SIG-M5 (cell line): ENCODE measurements at regions not wholly inside any gene's neighbourhood (a gene's known extent, or its start where the extent isn't known, plus 50 kb on each side); places are given as distances from the start of the nearest gene placed in this dataset.

Experiments
- DNase-seq: peaks from one replicate; lab custom pipeline; 2025; lab: John Stamatoyannopoulos, UW

DNA sequence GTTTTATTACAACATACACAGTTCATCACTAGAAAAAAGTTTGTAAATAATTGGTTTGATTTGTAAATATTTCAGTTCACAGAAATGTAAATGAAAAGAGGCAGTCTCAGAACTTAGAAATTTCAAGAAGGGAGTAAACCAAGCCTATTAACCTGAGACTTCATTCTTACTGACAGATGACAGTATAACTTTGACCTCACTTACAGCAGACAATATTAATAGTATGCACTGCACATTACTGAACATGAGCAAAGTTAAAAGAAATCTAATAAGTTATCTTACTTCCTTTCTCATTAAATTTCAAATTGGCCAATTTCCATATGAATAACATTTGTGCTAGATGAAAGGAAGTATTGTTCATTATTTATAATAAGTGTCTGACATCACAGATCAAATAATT is 235.8 kb downstream of the SLC6A15 start:
- no peak for DNase-seq

DNA sequence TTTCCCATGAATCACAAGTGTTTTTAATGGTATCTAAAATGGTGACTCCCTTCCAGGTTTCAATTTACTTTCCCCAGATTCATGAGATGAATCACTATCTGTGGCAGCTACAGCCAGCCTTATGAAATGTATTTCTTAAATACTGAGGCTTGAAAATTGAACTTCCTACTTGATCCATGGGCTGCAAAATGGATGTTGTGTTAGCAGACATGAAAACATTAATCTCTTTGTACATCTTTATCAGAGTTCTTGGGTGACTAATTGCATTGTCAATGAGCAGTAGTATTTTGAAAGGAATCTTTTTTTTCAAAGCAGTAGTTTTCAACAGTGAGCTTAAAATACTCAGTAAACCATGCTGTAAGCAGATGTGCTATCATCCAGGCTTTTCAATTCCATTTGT is 250.8 kb downstream of the SLC6A15 start:
- no peak for DNase-seq

DNA sequence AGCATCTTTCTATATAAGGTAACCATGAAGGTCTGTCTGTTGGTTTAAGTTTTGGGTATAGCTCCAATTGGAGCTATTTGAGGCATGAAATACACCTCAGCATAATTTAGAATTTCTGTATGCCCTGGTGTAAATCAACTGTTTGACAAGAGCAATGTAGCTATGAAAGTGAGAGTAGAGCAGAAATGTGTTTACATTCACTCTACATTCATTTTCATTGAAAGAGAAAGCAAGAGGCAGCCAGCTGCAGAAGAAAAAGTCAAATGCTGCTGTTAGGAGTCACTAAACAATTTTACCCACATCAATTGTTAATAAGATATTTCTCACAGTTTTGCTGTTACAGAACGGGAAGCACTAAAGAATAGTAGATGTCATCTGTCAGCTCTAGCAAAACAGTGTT is 252.5 kb downstream of the SLC6A15 start:
- DNase-seq: no peak

DNA sequence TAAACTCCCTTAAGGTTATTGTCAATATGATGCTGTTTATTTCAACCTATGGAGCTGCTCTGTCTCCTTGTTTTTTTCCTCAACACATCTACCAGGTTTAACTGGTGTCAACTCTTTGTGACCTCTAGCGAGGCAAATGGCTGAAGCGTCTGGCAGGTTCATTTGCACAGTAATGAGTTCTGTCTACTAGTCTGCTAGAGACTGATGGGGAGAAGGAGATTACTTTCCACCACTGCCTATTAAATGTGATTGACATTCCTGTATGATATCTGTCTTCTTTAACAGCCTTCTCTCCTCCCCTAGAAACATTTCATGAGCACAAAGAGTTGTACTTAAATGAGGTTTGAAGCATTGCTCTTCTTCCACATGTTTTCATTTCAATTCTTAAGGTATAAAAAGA is 253.7 kb downstream of the SLC6A15 start:
- no peak for DNase-seq

DNA sequence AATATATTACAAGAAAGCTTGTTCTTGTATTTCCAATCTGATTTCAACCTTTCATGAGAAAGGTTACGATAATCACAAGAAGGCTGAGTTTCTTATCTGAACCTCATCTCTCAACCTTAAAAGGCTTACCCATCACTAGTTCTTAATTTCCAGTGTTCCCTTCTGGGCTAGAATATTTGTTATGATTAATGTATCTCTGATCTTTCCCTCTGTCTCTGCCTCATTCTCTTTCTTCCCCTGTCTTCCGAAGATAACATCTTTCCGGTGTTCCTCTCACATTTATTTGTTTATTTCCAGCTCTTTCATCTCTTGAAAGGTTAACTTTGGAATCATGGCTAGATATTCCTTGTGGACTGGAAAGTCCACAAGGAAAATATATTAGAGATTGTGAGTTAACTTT is 255.9 kb downstream of the SLC6A15 start:
- no peak for DNase-seq

DNA sequence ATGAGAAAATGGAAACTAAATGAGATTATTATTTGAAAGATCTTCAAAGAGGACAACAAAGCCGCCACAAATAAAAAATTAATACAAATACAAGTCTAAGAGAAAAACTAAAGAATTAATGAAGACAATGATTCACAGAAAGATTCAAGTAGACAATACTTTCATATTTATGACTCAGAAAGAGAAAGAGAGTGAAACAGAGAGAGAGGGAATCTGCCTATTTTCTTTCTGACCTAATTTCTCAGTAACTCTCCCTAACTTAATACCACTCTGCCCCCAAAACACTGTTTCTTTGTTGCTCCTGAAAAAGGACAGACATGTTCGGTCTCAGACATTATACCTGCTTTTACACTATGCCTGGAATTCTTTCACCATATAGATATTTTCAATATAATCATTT is 259.1 kb downstream of the SLC6A15 start:
- no peak for DNase-seq

DNA sequence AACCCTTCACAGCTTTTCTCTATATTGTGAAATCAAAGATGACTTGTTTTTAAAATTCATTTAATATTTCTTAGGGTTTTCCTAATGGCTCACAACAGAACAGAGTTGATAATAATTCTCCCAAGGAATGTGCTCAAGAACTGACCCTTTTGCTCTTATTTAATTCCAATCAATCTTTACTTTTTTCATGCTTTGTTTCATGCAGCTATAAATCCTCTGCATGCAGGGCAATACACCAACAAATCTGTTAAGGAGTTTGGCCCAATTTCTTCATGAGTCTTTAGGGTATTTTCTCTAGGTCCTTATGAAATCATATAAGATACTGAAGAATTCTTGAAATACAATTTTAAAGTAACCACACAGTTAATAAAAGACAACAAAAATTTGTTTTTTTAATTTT is 264.2 kb downstream of the SLC6A15 start:
- DNase-seq: no peak

DNA sequence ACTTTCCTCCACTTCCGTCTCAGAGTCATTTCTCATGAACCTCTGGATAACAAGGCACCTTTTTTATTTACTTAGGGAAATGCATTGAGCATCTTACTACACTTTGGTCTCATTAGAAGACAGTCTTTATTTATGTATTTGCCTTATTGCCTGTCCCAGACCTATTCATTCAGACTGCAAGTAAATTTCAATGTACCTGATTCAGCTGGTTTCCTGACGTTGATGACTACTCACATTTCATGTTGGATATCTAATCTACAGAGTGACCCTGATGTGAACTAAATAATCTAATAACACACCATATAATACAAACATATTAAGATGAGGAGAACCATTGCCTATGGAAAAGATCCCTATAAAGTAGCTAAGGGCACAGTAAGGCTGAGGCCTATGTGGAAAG is 267.7 kb downstream of the SLC6A15 start:
- no peak for DNase-seq

DNA sequence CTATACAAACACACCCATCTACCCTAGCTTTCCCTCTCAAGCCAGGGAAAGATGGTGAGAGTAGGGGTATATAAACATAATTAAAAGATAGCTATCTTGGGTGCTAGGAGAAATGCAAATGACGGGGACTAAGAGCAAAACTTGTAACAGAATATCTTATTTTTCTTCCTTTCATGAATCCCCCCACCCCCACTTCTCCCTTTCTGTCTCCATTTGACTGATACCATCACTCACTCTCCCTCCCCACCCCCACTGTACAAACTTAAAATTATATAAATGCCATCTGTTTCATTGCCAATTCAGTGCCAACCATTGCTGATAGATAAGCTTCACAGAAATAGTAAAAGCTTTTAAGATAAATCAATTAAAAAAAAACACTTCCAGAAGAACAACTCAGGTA is 268.6 kb downstream of the SLC6A15 start:
- no peak for DNase-seq

DNA sequence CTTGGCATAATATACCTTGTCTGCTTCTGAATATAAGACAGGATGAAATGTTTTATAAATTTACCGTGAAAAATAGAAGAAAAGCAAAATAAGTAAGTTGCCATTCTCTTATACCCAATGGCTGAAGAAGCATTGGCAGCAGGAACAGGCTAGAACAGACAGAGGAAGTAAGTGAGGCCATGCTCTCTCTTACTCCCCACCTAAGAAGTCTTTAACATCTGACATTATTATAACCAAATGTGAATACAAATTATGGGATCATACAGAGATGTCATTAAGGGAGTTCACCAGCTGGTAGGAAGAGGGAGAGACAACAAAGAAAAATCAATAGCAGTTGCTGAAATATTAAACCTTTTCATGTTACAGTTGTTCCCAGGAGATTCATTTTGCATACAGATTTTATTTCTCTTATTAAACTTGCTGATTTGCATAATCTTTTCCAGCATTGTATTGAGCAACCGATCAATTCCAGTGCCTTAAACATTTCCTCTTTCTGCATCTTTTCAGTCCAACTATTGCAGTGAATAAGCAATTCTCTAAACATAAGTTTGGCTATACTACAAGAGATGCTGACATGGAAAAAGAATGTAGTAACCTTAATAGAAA is 270.6 kb downstream of the SLC6A15 start:
- no peak for DNase-seq

DNA sequence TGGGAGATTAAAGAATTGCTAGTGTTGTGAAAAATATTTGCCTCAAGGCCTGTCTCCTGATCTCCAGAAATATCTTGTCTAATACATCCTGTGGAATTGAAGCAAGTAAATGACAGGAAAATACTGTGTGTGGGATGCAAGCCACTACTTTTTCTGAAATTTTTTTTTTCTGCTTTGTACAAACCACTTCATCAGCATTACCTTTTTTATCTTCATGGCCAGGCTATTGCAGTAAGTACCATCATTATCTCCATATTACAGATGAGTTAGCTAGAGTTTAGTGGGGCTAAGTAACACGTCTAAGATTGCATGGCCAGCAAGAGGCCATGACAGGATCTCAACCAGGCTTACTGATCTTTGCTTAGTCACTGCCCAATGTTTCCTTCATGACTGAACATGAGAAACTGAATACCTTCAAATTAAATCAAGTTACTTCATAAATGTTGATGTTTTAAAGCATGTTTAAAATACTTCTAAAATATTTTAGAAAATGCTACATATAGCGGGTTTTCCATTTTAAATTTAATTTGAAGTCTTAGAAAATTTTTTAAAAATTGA is 273.7 kb downstream of the SLC6A15 start:
- no peak for DNase-seq

DNA sequence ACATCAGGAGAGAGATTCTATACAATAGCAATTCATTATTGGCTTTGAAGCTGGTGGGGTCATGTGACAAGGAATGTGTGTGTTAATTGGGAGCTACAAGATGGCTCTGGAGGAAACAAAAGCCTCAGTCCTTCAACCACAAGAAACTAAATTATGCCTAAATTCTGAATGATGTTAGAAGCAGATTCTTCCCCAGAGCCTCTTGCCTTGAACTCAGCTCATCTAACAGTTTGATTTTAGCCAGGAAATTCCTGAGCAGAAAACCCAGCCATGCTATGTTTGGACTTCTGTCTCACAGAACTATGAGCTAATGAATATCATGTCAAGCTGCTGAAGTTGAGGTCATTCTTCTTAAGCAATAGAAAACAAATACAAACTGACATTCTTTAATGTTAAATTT is 274.7 kb downstream of the SLC6A15 start:
- DNase-seq: no peak

DNA sequence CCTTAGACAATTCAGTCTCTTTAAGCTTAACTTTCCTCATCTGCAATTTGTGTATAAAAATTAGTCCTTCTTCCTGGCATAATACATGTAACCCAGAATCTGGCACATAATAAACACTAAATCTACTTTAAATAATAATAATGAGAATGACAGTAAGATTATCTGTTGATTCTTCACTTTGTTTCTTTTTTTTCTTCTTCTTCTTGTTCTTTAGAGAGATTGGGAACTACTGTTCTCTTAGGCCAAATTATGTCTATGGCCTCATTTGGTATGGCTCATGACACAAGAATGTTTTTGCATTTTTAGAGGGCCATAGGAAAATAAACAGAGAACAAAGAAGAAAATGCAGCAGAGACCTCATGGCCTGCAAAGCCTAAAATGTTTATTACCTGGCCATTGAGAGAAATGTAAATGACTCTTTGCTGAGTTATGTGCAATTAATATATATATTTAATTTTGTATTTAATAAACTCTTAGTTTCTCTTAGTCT is 275.8 kb downstream of the SLC6A15 start:
- no peak for DNase-seq

DNA sequence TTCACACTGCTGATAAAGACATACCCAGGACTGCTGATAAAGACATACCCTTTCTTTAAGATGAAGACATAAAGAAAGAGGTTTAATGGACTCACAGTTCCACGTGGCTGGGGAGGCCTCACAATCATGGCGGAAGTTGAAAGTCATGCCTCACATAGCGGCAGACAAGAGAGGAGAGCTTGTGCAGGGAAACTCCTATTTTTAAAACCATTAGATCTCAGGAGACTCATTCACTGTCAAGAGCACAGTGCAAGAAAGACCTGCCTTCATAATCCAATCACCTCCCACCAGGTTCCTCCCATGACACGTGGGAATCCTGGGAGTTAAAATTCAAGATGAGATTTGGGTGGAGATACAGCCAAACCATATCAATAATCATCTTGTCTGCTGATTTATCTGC is 278.1 kb downstream of the SLC6A15 start:
- no peak for DNase-seq

DNA sequence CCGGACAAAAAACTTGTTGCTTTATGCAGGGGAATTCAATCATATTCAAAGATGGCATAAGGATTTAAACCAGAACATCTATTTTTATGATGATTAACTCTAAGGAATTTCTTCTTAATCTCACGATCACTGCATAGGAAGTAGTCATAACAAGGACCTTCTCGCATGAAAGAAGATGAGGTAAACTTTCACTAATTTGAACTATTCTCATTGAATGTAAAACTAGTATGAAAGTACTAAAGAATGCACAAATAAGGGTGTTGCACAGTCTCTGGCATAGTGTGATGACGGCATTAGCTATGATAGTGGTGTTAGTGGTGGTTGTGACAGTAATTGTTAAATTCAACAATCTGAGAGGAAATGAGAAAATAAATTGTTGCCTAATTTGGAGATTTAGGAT is 280.0 kb downstream of the SLC6A15 start:
- DNase-seq: no peak

DNA sequence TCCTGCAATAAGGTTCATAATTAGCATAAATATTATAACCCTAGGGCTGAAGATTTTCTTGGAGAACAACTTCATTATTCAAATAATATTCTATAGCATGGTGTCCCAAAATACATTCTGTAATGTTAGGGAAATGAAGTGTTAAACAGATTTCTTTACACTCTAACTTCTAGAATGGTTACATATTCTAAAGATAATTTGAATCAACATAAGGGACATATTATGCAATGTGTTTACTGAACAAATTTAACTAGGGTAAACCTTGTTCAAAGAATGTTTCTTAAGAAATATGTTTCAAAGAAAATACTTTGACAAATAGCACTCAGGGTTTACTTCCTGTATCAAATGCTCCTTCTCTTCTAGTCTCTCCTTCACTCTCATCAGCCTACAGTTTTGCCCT is 281.6 kb downstream of the SLC6A15 start:
- DNase-seq: no peak

DNA sequence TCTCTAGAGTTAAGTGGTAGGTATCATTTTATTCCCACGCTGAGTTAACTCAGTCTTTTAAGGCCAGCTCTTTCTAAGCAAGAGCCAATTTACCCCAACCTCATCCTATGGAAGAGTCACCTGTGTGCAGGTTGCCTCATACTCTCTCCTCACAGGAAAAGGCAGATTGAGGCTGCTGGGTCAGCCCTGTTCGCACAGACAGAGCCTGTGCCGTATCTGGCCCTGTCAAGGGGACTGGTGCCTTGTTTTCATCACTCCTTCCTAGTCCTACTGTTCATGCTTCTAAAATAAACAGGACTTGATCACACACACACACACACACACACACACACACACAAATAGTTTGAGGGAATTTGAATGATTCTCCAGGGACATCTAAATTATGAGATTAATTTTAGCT is 285.0 kb downstream of the SLC6A15 start:
- DNase-seq: no peak

DNA sequence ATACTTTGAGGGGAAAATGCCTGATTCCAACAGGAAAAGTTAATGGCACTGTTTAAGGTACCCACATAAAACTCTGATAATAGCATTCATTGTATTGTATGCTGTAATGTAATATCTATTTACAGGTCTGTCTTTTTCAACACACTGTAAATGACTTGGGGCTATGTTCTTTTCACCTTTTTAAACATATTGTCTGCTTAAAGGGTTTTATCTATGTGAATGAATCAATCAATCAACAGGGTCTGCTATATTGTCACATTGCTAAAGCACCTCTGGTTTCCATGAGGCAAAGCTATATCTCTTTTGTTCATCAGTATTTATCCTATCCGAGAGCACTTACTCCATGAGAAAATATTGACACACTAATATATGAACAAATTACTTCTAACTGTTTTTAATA is 288.0 kb downstream of the SLC6A15 start:
- DNase-seq: no peak

DNA sequence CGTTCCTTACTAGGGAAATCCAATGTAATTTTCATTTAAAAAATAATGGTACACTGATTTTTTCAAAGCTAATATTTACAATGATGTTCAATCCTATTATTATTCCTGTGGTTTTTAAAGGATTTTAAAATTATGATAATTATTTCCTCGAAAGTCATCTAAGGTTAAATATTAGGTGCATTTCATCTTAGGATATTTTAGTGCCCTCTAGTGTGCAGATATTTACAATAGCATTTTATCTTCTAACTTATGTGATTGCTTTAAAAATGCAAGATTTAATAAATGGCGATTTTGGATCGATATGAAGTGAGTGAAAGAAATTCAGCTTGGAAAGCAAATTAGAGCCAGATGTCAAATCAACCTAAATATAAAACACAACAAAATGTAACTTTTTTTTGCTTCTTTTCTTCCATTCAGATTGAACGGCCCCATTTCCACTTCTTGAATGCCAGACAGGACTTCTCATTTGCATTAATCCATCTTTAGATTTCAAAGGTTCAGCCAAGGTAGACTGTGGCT is 293.5 kb downstream of the SLC6A15 start:
- DNase-seq: no peak

DNA sequence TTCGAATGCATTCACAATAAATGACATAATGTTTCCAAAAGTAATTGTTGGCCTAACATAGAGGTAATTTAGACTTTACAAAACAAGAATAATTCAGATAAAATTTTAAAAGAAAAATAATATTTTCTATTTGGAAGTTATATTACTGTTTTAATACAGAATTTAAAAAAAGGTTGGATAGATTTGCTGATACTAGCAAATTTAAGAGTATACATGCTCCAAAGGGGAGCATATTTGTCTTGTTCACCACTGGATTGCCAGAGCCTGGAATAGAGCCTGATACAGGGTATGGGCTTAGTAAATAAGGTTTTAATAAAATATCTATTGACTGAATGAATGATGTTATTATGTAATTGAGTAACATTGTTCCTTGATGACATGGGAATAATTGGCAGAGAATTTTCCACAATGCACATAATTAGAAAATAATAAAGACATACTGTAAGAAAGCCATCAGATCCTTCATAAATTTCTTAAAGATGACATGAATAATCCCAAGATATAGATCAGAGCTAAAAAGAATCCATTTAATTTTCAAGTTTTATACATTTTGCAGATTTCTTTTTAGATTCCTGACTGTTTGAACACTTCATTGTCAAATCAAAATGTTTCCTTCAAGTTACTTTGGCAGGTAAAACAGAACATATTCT is 305.3 kb downstream of the SLC6A15 start:
- DNase-seq: no peak

DNA sequence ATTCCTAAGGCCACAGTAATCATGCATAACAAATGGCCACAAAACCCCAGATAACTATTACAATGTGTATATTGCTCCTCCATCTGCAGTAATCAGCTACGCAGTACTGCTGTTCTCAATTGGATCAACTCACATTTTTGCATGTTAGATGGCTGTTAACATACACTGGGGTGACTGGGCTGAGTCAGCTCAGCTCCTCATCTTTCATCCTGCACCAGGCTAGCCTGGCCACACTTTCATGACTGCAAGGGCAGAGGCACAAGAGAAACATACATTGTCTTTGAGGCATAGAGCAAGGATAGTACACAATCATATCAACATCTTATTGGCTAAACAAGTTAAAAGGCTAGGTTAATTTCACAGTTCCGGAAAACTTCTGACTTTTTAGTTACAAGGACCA is 306.6 kb downstream of the SLC6A15 start:
- no peak for DNase-seq

DNA sequence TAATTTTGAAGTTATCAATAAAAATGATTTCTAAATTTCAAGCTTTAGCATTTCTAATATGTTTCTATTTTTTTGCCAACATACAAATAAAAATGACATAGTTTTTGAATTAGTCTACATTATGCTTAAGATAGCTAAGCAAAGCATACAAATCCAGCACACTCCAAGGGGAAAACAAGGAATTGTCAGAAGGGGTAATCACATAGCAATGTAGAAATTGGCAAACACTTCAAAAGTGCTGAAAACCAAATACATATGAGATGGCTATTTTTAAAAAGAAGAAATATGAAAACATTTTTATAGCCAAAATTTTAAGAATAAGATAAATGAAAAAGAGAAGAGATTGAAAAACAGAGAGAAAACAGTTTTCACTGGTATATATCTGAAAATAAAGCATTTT is 308.0 kb downstream of the SLC6A15 start:
- no peak for DNase-seq

DNA sequence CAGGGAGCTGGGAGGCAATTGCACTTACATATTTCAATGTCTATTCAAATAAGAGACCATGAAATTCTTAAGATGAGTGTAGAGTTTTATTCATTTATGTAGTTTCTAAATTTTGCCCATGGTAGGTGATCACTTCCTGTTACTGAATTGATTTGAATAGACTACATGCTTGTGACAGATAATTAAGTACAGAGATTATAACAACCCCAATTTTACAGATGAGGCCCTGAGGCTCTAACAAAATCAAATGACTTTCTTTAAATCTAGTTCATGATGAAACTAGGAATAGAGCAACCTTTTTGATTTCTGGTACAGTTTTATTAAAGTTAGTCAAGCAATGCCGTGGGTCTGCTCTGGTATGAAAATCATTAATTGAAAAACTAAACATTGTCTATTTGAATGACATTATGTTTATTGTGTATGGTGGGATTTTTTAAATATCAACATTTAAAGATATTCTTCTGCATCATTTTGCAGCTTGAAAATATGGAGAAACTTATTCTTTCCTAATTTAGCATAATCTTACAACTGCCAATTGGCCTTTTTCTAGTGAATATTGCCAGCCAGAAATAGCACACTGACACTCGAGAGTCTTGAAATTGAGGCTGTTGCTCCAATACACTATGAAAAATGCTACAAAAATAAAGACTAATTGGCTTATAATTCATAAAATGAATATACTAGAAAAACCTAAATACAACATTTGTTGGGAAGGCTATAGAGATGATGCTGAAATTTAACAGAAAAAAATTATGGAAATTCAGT is 308.9 kb downstream of the SLC6A15 start:
- no peak for DNase-seq
